ENCODE measurements at regions not wholly inside any gene's neighbourhood (a gene's known extent, or its start where the extent isn't known, plus 50 kb on each side); places are given as distances from the start of the nearest gene placed in this dataset.
"Not testable (repeated sequence)": the region's sequence is repeated elsewhere in the genome, so short reads cannot be mapped to it uniquely, and the experiment has no call there.

DNA sequence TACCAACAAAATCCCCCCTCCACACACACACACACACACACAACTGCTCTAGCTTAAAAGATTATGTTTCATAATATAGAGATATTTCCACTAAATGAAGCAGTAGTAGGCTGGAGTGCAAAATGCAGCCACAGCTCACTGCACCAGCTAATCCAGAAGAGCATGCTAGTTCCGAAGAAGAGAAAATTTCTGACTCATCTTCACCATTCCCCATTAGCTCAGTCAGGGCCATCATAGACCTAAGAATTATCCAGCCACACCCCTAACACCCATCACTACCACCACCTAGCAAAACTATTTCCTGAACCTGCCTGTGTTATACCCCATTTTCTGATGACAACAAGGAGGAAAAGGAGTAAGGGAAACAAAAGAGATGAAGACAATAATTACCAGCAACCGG lies 67.1 kb upstream of the UBE2E2 start:
- ATAC-seq = no peak

GRCh38 chr3:23144051-23144450 lies 59.1 kb upstream of the UBE2E2 start:
- ATAC-seq = not testable (repeated sequence)

More for the DNA sequence above, 67.1 kb upstream of the UBE2E2 start:
- TF ChIP-seq GLIS3 (CRISPR knock-in tag; IDR thresholded peaks at IDR 0.05) = no peak
- no peak for TF ChIP-seq OSR1 (CRISPR knock-in tag; IDR thresholded peaks at IDR 0.05)
- TF ChIP-seq ISL1 (CRISPR knock-in tag; IDR thresholded peaks at IDR 0.05) = no peak
- no peak for TF ChIP-seq ZNF565 (CRISPR knock-in tag; conservative IDR thresholded peaks at IDR 0.05; ENCODE audit: low read depth)
- TF ChIP-seq TOX (CRISPR knock-in tag; IDR thresholded peaks at IDR 0.05; ENCODE audit: borderline replicate concordance) = no peak
- TF ChIP-seq POU6F1 (CRISPR knock-in tag; IDR thresholded peaks at IDR 0.05; ENCODE audit: borderline replicate concordance, low read depth) = no peak
- TF ChIP-seq TCF4 (CRISPR knock-in tag; IDR thresholded peaks at IDR 0.05; ENCODE audit: borderline replicate concordance) = no peak
- no peak for TF ChIP-seq ZC3H10 (CRISPR knock-in tag; IDR thresholded peaks at IDR 0.05)
- no peak for TF ChIP-seq ZFP3 (CRISPR knock-in tag; IDR thresholded peaks at IDR 0.05)

- TF ChIP-seq PATZ1 (CRISPR knock-in tag; IDR thresholded peaks at IDR 0.05; ENCODE audit: borderline replicate concordance) = no peak
- no peak for ATAC-seq
Observed at GRCh38 chr3:23146163-23146562, 57.0 kb upstream of the UBE2E2 start.

DNA sequence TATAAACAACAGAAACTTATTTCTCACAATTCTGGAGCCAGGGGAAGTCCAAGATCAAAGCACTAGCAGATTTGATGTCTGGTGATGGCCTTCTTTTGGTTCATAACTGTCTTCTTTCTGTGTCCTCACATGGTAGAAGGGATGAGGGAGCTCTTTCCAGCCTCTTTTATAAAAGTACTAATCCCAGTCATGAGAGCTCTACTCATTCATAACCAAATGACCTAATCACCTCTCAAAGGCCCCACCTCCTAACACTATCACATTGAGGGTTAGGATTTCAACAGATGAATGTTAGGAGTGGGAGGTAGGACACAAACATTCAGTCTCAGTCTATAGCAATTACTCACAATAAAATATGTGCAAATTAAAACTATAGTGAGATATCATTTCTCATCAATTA lies 50.1 kb upstream of the UBE2E2 start:
- TF ChIP-seq TOX (CRISPR knock-in tag; IDR thresholded peaks at IDR 0.05; ENCODE audit: borderline replicate concordance) (no peak), ZC3H10 (CRISPR knock-in tag; IDR thresholded peaks at IDR 0.05) (no peak), BACH2 (CRISPR knock-in tag; IDR thresholded peaks at IDR 0.05; ENCODE audit: borderline replicate concordance) (no peak), ZNF70 (CRISPR knock-in tag; IDR thresholded peaks at IDR 0.05) (no peak), SNAI2 (CRISPR knock-in tag; IDR thresholded peaks at IDR 0.05) (no peak), ARNTL (CRISPR knock-in tag; IDR thresholded peaks at IDR 0.05; ENCODE audit: borderline replicate concordance, low read depth) (no peak), GLIS3 (CRISPR knock-in tag; IDR thresholded peaks at IDR 0.05) (no peak), ZNF8 (CRISPR knock-in tag; IDR thresholded peaks at IDR 0.05) (no peak), ESRRG (CRISPR knock-in tag; IDR thresholded peaks at IDR 0.05) (no peak), PPARA (CRISPR knock-in tag; IDR thresholded peaks at IDR 0.05; ENCODE audit: borderline replicate concordance) (no peak), ZNF565 (CRISPR knock-in tag; conservative IDR thresholded peaks at IDR 0.05; ENCODE audit: low read depth) (no peak), CSDC2 (CRISPR knock-in tag; IDR thresholded peaks at IDR 0.05) (no peak), ZFP30 (CRISPR knock-in tag; IDR thresholded peaks at IDR 0.05) (no peak), POU6F1 (CRISPR knock-in tag; IDR thresholded peaks at IDR 0.05; ENCODE audit: borderline replicate concordance, low read depth) (no peak), ISL1 (CRISPR knock-in tag; IDR thresholded peaks at IDR 0.05) (no peak), TCF4 (CRISPR knock-in tag; IDR thresholded peaks at IDR 0.05; ENCODE audit: borderline replicate concordance) (no peak)
- TF ChIP-seq, protein P1, sequence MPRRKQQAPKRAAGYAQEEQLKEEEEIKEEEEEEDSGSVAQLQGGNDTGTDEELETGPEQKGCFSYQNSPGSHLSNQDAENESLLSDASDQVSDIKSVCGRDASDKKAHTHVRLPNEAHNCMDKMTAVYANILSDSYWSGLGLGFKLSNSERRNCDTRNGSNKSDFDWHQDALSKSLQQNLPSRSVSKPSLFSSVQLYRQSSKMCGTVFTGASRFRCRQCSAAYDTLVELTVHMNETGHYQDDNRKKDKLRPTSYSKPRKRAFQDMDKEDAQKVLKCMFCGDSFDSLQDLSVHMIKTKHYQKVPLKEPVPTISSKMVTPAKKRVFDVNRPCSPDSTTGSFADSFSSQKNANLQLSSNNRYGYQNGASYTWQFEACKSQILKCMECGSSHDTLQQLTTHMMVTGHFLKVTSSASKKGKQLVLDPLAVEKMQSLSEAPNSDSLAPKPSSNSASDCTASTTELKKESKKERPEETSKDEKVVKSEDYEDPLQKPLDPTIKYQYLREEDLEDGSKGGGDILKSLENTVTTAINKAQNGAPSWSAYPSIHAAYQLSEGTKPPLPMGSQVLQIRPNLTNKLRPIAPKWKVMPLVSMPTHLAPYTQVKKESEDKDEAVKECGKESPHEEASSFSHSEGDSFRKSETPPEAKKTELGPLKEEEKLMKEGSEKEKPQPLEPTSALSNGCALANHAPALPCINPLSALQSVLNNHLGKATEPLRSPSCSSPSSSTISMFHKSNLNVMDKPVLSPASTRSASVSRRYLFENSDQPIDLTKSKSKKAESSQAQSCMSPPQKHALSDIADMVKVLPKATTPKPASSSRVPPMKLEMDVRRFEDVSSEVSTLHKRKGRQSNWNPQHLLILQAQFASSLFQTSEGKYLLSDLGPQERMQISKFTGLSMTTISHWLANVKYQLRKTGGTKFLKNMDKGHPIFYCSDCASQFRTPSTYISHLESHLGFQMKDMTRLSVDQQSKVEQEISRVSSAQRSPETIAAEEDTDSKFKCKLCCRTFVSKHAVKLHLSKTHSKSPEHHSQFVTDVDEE (CRISPR knock-in tag; IDR thresholded peaks at IDR 0.05) = no peak
- TF ChIP-seq, protein P2, sequence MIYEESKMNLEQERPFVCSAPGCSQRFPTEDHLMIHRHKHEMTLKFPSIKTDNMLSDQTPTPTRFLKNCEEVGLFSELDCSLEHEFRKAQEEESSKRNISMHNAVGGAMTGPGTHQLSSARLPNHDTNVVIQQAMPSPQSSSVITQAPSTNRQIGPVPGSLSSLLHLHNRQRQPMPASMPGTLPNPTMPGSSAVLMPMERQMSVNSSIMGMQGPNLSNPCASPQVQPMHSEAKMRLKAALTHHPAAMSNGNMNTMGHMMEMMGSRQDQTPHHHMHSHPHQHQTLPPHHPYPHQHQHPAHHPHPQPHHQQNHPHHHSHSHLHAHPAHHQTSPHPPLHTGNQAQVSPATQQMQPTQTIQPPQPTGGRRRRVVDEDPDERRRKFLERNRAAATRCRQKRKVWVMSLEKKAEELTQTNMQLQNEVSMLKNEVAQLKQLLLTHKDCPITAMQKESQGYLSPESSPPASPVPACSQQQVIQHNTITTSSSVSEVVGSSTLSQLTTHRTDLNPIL (CRISPR knock-in tag; IDR thresholded peaks at IDR 0.05; ENCODE audit: low read depth) = no peak
- TF ChIP-seq, protein P3, sequence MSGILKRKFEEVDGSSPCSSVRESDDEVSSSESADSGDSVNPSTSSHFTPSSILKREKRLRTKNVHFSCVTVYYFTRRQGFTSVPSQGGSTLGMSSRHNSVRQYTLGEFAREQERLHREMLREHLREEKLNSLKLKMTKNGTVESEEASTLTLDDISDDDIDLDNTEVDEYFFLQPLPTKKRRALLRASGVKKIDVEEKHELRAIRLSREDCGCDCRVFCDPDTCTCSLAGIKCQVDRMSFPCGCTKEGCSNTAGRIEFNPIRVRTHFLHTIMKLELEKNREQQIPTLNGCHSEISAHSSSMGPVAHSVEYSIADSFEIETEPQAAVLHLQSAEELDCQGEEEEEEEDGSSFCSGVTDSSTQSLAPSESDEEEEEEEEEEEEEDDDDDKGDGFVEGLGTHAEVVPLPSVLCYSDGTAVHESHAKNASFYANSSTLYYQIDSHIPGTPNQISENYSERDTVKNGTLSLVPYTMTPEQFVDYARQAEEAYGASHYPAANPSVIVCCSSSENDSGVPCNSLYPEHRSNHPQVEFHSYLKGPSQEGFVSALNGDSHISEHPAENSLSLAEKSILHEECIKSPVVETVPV (CRISPR knock-in tag; IDR thresholded peaks at IDR 0.05) = no peak
- ATAC-seq = no peak

Data from SK-N-SH treated with all-trans-retinoic acid at 6 μM for 48 hours (cell line).